ENCODE measurements at regions not wholly inside any gene's neighbourhood (a gene's known extent, or its start where the extent isn't known, plus 50 kb on each side); places are given as distances from the start of the nearest gene placed in this dataset.

DNA sequence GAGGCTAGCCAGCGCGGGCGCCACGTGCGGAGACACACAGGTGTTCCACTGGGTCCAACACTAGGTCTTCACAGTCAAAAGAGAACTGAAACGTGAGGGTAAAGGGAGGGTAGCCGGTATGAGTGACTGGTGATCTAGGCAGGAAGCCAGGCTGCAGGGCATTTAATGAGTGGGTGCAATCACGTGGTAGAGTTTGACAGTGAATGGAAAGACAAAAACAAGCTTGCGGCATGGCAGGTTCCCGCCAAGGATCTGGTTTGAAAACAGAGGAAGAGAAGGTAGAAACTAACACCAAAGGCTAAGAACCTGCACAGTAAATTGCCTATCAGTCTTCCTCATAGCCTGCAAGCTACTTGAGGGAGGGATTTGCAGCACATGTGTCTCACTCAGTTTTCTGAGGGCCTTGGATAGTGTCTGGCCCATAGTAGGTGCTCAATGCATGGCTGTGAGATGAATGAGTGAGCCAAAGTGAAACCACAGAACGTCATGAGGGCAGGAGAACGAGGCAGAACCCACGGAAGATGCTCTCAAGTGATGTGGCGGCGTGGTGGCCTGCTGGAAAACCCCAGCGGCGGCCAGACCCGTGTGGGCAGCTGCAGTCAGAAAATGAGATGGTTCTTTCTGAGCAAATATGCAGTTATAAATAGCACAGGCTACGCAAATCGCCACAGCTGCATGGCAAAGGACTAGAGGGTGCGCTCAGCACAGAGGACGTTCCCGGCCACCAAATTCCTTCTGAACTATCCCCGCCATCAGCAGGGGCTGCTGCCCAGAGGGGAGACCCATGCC lies 183.6 kb upstream of the NFE2L3 start:
- TF ChIP-seq CTCF (IDR thresholded peaks at IDR 0.05; ENCODE audit: extremely low read depth in 1 of 2, insufficient read depth in 1 of 2, low read depth in 1 of 2, low read length in 2 of 2) (no peak), POLR2AphosphoS5 (IDR thresholded peaks at IDR 0.05; ENCODE audit: insufficient read depth, low read depth, low read length) (no peak), FOS (IDR thresholded peaks at IDR 0.05; ENCODE audit: borderline replicate concordance, insufficient read depth, low read length) (no peak), POLR2A (IDR thresholded peaks at IDR 0.05; ENCODE audit: low read depth, low read length) (no peak), EZH2 (IDR thresholded peaks at IDR 0.05; ENCODE audit: borderline replicate concordance, low read depth, low read length, severe bottlenecking) (no peak), JUN (IDR thresholded peaks at IDR 0.05; ENCODE audit: borderline replicate concordance, insufficient read depth, insufficient read length, low read depth) (no peak)
